GM23338 (cell line): ENCODE measurements at regions not wholly inside any gene's neighbourhood (a gene's known extent, or its start where the extent isn't known, plus 50 kb on each side); places are given as distances from the start of the nearest gene placed in this dataset.

ENCODE experiments used
- ATAC-seq: fragments of 200-7000 bp; cut with Tn5 transposase; 3 replicates; pipeline ENCODE4 v1.9.1; 2020
- DNase-seq: peaks from one replicate; pipeline ENCODE4 v3.0.0-alpha.2; 2015; ENCODE audit warnings: low spot score
- H2AFZ ChIP-seq: fragments of 200-600 bp; sonication (generic); 2 replicates; pipeline ENCODE4 v1.8.0; 2016; ENCODE audit warnings: antibody characterized with exemption, mild to moderate bottlenecking, moderate library complexity
- H3F3A ChIP-seq: fragments of 200-600 bp; sonication (generic); replicated peaks from 2 replicates; pipeline ENCODE4 v1.8.0; 2017; ENCODE audit warnings: antibody characterized with exemption, mixed run types, low read depth
- H3K27ac ChIP-seq: fragments of 200-600 bp; sonication (generic); 2 replicates; pipeline ENCODE4 v1.6.1; 2016; ENCODE audit warnings: low read depth
- H3K27me3 ChIP-seq: fragments of 200-600 bp; sonication (generic); 2 replicates; pipeline ENCODE4 v1.8.0; 2016; ENCODE audit warnings: mild to moderate bottlenecking, mixed run types, moderate library complexity; ENCODE audit not compliant: insufficient read depth
- H3K36me3 ChIP-seq: fragments of 200-600 bp; sonication (generic); 2 replicates; pipeline ENCODE4 v1.8.0; 2016; ENCODE audit warnings: mild to moderate bottlenecking; ENCODE audit not compliant: insufficient read depth
- H3K4me1 ChIP-seq: fragments of 200-600 bp; sonication (generic); 2 replicates; pipeline ENCODE4 v1.8.0; 2016; ENCODE audit warnings: mild to moderate bottlenecking, moderate library complexity; ENCODE audit not compliant: insufficient read depth
- H3K4me2 ChIP-seq: fragments of 200-600 bp; sonication (generic); 2 replicates; pipeline ENCODE4 v1.7.1; 2017; ENCODE audit warnings: mixed run types
- H3K4me3 ChIP-seq: fragments of 200-600 bp; sonication (generic); 2 replicates; pipeline ENCODE4 v1.6.1; 2016; ENCODE audit warnings: mixed run types
- H3K79me2 ChIP-seq: fragments of 200-600 bp; sonication (generic); replicated peaks from 2 replicates; pipeline ENCODE4 v1.8.0; 2017; ENCODE audit warnings: mild to moderate bottlenecking; ENCODE audit not compliant: insufficient read depth
- H3K9me2 ChIP-seq: fragments of 200-600 bp; sonication (generic); 2 replicates; pipeline ENCODE4 v1.8.0; 2017; ENCODE audit not compliant: insufficient read depth
- H4K20me1 ChIP-seq: fragments of 200-600 bp; sonication (generic); replicated peaks from 2 replicates; pipeline ENCODE4 v1.8.0; 2017; ENCODE audit warnings: mild to moderate bottlenecking; ENCODE audit not compliant: insufficient read depth
- H3K27ac Mint-ChIP-seq: 2 replicates; pipeline ENCODE4 v1.8.0; 2020; ENCODE audit warnings: inconsistent platforms, mild to moderate bottlenecking, moderate library complexity, mixed read lengths
- H3K27me3 Mint-ChIP-seq: 3 replicates; pipeline ENCODE4 v1.8.0; 2022; ENCODE audit warnings: low read depth, mild to moderate bottlenecking, moderate library complexity, mixed read lengths, inconsistent platforms; ENCODE audit not compliant: insufficient read depth, poor library complexity
- H3K36me3 Mint-ChIP-seq: 3 replicates; pipeline ENCODE4 v1.8.0; 2021; ENCODE audit warnings: low read depth, mild to moderate bottlenecking, inconsistent platforms, moderate library complexity, mixed read lengths
- H3K4me1 Mint-ChIP-seq: 3 replicates; pipeline ENCODE4 v1.8.0; 2020; ENCODE audit warnings: mild to moderate bottlenecking, inconsistent platforms, mixed read lengths
- H3K4me3 Mint-ChIP-seq: 3 replicates; pipeline ENCODE4 v1.8.0; 2021; ENCODE audit warnings: moderate library complexity, mild to moderate bottlenecking, inconsistent platforms, mixed read lengths
- H3K9me3 Mint-ChIP-seq: 3 replicates; pipeline ENCODE4 v1.8.0; 2020; ENCODE audit warnings: moderate library complexity, mild to moderate bottlenecking, inconsistent platforms, mixed read lengths
- CTCF ChIP-seq, 2 experiments: fragments of 200-600 bp in 1 of 2; sonication (generic) in 1 of 2; conservative IDR thresholded peaks; 2 replicates each; pipeline versions ENCODE4 v1.5.1 to v1.6.1; 2016 to 2017; ENCODE audit warnings: antibody characterized with exemption in 2 of 2, low read depth in 2 of 2, mild to moderate bottlenecking in 2 of 2, moderate library complexity in 1 of 2
- ETS1 ChIP-seq: IDR thresholded peaks from 2 replicates; pipeline ENCODE4 v1.6.1; 2016; ENCODE audit warnings: antibody characterized with exemption
- EZH2 ChIP-seq: fragments of 200-600 bp; sonication (generic); IDR thresholded peaks from one replicate; pipeline ENCODE4 v1.8.0; 2017; ENCODE audit warnings: antibody characterized with exemption, mild to moderate bottlenecking, low read depth; ENCODE audit not compliant: unreplicated experiment
- EZH2phosphoT487 ChIP-seq: fragments of 200-600 bp; sonication (generic); IDR thresholded peaks from one replicate; pipeline ENCODE4 v1.8.1; 2018; ENCODE audit warnings: antibody characterized with exemption; ENCODE audit not compliant: unreplicated experiment
- JUNB ChIP-seq: IDR thresholded peaks from one replicate; pipeline ENCODE4 v1.6.1; 2016; ENCODE audit warnings: antibody characterized with exemption; ENCODE audit not compliant: unreplicated experiment
- REST ChIP-seq: IDR thresholded peaks from one replicate; pipeline ENCODE4 v1.6.1; 2018; ENCODE audit warnings: antibody characterized with exemption; ENCODE audit not compliant: unreplicated experiment
- ZNF114 ChIP-seq: fragments of 250-450 bp; sonication (Bioruptor Pico); IDR thresholded peaks from 2 replicates; pipeline ENCODE4 v1.5.0; 2020; ENCODE audit warnings: mild to moderate bottlenecking, moderate library complexity
- ZNF331 ChIP-seq: fragments of 250-450 bp; sonication (Bioruptor Pico); IDR thresholded peaks from 2 replicates; pipeline ENCODE4 v1.5.0; 2020; ENCODE audit warnings: low read depth, mild to moderate bottlenecking, moderate library complexity

GRCh38 chr4:35884714-35885480, 359.4 kb downstream of the ARAP2 start:
- DNase-seq (no peak), ATAC-seq (no peak)
- Histone ChIP-seq H2AFZ (no peak overlapping the region), H3K36me3 (no peaks in the 10 kb centered on the region), H4K20me1 (no peaks in the 10 kb centered on the region), H3K4me2 (no peak overlapping the region), H3K4me1 (no peaks in the 10 kb centered on the region), H3K27ac (no peak overlapping the region), H3K27me3 (no peaks in the 10 kb centered on the region), H3K79me2 (no peaks in the 10 kb centered on the region), H3K9me2 (no peaks in the 10 kb centered on the region), H3K4me3 (no peak overlapping the region), H3F3A (no peaks in the 10 kb centered on the region)
- Mint-ChIP-seq H3K36me3 (no peaks in the 10 kb centered on the region), H3K4me3 (no peak overlapping the region), H3K27ac (no peak overlapping the region), H3K27me3 (no peaks in the 10 kb centered on the region), H3K4me1 (no peaks in the 10 kb centered on the region), H3K9me3 (no peaks in the 10 kb centered on the region; the same call in 2 of the 3 replicates)
- TF ChIP-seq ZNF331 (CRISPR knock-in tag) (no peak), REST (no peak), JUNB (no peak), ZNF114 (CRISPR knock-in tag) (no peak)

GRCh38 chr4:35897808-35898207, 346.5 kb downstream of the ARAP2 start:
- no peaks in the 10 kb centered on the region for H3K79me2 ChIP-seq
- no peak overlapping the region; the same call in 1 of the 2 replicates for H2AFZ ChIP-seq
- H3K9me2 ChIP-seq: peaks cover 4% of the 10 kb centered on the region; the same call in 1 of the 2 replicates
- no peaks in the 10 kb centered on the region for H3K27me3 ChIP-seq
- Mint-ChIP-seq H3K27me3 (no peaks in the 10 kb centered on the region), H3K36me3 (no peaks in the 10 kb centered on the region), H3K4me3 (no peak overlapping the region), H3K27ac (no peak overlapping the region), H3K9me3 (no peaks in the 10 kb centered on the region), H3K4me1 (no peaks in the 10 kb centered on the region)
- DNase-seq: no peak
- no peak for ATAC-seq
- no peaks in the 10 kb centered on the region for H3K36me3 ChIP-seq
- H4K20me1 ChIP-seq: no peaks in the 10 kb centered on the region
- no peaks in the 10 kb centered on the region for H3K4me1 ChIP-seq
- no peak overlapping the region for H3K4me2 ChIP-seq
- H3K27ac ChIP-seq: no peak overlapping the region
- H3K4me3 ChIP-seq: no peak overlapping the region
- H3F3A ChIP-seq: no peaks in the 10 kb centered on the region
- TF ChIP-seq ZNF331 (CRISPR knock-in tag) (no peak), ZNF114 (CRISPR knock-in tag) (no peak), JUNB (no peak), REST (no peak), EZH2 (no peak), CTCF (conservative IDR thresholded peaks at IDR 0.05; ENCODE audit: low read depth in 2 of 2) (no peak), ETS1 (no peak), EZH2phosphoT487 (no peak)
